KG1 (cell line): ENCODE measurements at regions not wholly inside any gene's neighbourhood (a gene's known extent, or its start where the extent isn't known, plus 50 kb on each side); places are given as distances from the start of the nearest gene placed in this dataset.
"Not testable (repeated sequence)": the region's sequence is repeated elsewhere in the genome, so short reads cannot be mapped to it uniquely, and the experiment has no call there.

ENCODE experiments used
- DNase-seq: peaks from one replicate; lab custom pipeline; 2025; lab: John Stamatoyannopoulos, UW

DNA sequence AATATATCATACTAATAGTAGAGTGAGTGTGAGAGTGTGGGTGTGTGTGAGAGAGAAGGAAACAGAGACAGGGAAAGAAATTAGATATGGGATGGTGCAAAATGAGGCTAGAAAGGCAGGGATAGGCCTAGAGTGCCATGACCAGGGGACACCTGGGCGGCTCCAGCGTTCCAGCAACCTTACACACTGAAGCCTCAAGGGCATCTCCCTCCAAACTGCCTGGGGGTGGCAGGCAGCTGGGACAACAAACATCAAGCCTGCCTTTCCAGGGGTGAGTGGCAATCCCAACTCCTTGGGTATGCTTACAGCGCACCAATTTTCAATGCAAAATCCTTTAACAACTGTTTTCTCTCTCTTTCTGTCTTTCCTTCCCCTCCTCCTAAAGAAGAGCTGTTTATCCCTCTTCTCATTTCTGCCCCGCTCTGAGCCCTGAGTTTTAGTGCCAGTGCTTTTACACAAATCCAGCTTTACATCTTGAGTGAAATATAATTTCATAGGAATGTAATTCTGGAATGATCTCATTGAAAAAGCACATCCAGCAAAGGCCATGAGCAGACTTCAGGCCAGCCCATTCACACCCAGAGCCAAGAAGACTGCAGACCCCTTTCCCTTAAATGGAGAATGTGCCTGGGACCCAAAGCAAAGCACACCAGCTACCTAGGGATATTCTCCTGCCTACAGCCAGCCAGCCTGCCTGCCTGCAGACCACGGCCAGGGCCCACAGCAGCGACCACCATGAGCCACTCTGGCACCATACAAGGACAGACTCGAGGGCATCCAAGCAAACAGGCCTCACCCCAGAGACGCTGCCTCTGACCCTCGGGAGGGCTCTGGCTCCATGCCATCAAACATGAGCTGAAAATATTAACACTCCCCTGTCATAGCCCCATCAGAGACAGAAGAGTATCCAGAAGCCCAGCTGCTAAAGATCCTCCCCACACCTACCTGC is 90.3 kb downstream of the RPL27A start:
- no peak for DNase-seq

DNA sequence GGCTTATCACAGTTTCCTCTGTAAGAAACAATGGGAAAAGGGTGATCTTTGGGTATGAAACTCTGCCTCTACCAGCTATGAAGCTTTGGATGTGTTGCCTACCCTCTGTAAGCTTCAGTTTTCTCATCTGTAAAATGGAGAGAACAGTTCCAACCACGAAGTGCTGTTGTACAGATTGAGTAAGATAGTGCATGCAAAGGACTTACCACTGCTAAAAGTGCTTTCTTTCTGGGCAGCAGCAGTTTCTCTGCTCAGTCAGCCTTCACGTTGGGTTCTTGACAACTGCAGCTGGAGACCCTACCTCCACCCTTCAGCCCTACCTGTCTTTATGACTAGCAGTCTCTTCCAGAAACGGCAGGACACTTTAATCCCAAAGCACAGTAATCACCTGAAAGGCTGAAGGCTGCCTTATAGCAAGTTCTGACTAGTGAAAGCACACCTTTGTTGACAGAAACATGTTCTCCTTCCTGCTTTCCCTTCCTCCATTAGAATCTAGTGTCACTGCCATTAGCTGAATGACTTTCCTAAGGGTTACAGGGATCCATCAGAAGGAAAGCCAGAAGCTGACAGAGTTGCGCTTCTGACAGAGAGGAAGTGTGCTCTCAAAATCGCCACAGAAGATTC is 91.4 kb downstream of the RPL27A start:
- DNase-seq = no peak

GRCh38 chr11:8774916-8775315 is 92.3 kb downstream of the RPL27A start:
- not testable (repeated sequence) for DNase-seq

DNA sequence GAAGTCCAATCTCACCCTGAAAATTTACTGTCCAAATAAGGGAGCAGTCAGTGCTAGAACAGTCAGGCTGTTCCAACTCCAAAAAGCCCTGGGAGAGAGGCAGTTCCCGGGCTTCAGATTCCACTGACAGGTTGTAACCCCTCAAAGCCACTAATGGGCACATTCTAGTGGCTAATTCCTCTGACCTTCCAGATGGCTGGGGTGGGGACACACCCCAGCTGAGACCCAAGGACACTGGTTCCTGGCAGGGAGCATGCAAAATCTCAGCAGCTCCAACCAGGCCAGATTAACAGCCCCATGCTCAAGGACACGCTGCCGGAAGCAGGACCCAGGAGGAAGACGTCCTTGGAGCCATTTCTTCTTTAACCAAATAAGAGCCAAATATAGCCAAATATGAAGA is 92.7 kb downstream of the RPL27A start:
- no peak for DNase-seq

- DNase-seq = no peak
Measured at GRCh38 chr11:8775734-8776133, 93.1 kb downstream of the RPL27A start.

DNA sequence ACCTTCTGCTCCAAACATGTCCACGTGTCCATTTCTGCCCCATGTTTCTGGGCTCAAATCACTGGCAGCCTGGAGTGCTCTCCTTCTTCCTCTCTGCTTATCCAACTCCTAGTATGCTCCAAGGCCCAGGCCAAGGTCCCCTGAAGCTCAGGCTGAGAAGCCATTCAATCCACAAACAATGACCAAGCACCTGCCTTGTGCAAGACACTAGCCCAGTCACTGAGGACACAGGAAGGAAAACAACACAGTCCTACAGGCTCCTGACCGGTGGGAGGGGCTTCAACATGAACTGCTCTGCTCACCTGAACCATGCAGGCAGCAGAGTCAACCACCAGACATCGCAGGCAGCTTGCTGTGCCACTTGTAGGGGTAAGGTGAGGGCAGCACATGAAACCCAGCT is 93.6 kb downstream of the RPL27A start:
- no peak for DNase-seq

DNA sequence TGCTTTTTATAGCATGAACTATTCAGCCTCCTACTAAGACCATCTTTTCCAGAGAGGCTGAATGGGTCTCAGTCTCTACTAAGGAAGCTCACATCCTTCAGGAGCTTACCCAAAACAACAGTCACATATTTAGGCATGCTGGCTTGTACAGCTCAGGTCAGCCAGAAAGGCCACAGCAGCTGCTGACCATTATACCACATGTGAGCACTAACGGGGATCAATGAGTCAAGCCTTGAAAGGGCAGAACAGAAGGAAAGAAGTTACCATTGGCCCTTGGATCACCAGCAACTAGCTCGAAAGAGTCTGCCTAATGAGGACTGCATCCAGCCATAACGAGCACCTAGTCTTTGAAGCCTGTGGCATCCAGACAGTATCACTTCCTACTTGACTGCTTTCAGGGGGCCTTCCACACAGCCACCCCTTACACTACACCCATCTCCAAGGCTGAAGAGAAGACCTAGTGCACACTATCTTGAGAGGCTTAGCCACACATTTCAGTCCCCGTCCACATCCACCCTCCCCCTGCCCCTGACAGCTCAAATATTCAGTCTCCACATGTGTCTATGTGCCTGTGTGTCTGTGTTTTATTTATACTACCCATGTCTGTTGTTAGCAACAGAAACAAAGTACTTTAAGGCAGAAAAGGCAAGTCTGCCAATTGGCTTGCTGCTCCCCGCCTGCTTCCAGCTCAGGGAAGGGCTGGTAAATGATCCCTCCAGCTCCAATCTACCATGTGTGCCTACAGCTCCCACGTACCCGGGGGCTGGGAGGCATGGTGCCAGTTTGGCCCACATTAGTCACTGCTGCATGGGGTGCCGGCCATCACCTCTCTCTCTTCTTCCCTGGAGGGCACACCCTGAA is 95.5 kb downstream of the RPL27A start:
- DNase-seq = no peak

- DNase-seq = no peak
Measured at GRCh38 chr11:8779107-8779506, 96.5 kb downstream of the RPL27A start.

GRCh38 chr11:8779732-8780131 is 97.1 kb downstream of the RPL27A start:
- no peak for DNase-seq

- DNase-seq = no peak
Measured at GRCh38 chr11:8784954-8785353, 102.4 kb downstream of the RPL27A start.

DNA sequence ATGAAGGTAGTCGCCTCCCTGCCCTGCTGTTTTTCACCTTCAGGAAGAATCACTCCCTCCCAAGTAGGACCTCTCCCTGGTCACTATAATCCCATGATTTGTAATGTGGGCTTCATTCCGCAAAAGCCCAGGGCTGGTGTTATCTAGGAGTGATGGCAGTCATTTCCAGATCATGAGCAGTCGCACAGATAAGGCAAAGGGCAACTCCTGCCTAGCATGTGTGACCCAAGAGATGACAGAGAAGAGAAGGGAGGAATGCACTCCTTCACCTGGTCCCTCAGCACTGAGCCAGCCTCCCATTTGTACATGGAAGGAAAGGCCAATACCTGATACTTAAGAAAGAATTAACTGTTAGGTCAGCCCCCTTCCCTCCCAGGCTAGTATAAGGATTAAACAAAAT is 102.9 kb downstream of the RPL27A start:
- no peak for DNase-seq

DNA sequence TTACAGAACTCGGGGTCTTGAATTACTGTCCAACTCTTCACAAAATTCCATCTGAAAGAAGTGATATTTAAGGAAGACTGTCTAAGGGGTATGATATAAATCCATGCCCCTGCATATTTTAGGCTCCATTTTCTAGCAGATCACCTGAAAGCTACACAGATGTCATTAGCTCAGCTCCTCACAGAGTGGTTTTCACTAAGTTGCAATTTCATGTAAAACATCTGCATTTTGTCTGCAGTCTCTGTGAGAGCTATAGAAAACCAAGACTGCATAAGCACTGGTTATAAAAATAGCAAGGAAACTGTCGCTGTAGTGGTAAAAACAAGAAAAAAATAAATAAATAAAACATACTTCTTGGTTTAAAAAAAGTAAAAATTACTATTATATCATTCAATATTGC is 103.4 kb downstream of the RPL27A start:
- no peak for DNase-seq

GRCh38 chr11:8786933-8787332 is 104.3 kb downstream of the RPL27A start:
- no peak for DNase-seq

GRCh38 chr11:8787372-8787771 is 104.8 kb downstream of the RPL27A start:
- no peak for DNase-seq

DNA sequence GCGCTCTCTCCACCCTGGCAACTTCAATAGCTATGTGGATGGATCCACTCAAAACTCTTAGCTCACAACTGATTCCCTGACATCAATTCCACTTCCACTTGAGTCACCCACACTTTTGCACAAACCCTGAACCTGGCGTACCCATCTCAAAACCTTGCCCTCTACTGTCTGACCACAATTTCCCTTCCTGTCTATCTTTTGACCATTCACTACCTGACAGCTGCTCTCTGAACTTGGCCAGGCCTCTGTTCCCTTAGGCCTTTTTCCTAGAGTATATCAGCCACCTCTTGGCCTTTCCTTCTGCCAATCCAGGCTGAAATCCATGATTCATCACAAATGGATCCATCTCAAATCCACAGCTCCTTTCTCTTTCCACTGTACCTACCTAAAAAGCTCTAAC is 106.0 kb downstream of the RPL27A start:
- no peak for DNase-seq

DNA sequence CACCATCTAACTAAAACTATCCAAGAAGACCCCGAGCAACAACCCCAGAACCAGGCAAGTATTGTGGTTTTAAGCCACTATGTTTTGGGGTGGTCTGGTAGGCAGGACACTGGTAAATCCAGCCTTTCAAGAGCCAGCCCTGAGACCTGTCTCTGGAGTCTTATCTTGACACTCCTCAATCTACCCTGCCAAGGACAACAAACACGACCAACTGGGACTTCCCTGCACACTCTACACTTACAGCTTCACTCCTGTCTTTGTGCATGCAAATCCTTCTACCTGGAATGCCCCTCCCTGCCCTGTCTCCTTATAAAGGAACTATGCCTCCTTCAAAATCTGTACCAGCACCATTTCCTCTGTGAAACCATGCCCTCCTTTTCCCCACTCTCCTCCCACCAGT is 107.3 kb downstream of the RPL27A start:
- DNase-seq = no peak

- no peak for DNase-seq
Measured at GRCh38 chr11:8790968-8791367, 108.4 kb downstream of the RPL27A start.

DNA sequence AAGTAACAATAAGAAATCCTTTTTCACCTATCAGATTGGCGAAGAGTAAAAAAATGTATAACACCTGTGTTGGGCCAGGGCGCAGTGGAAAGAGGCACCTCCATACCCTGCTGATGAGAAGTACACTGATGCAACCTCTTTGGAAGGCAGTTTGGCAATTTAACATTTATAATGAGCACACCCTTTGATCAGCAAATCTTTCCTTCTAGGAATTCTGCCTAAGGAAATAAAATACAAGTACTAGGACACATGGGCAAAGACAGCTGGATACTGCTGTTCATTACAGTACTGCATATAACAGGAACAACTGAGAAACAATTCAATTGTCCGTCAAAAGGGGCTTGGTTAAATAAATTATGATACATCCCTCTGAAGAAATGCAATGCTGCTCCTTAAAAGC is 110.1 kb downstream of the RPL27A start:
- no peak for DNase-seq

- DNase-seq = no peak
Measured at GRCh38 chr11:8793114-8793777, 110.7 kb downstream of the RPL27A start.

GRCh38 chr11:8794126-8794525 is 111.5 kb downstream of the RPL27A start:
- DNase-seq = no peak

DNA sequence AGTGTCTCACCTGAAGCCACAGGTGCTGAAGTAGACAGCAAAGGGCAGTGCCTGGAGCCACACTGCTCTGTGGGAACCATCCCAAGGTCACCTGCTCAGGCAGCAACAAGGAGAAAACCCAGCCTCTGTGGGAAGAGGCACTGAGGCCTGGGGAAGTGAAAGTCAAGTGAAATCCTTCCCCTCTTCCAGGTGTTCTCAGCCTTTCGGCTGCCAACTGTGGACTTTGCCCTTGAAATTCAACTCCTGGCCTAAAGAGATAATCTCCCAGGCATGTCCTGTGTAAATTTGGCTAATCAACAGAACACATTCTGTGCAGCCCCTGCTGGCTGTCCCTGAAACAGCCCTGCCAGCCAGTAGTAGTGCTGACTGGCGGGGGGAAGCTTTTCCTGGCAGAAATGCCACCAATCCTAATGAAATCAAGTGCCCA is 112.1 kb downstream of the RPL27A start:
- DNase-seq = no peak

GRCh38 chr11:8796941-8797340 is 114.0 kb upstream of the AKIP1 start:
- no peak for DNase-seq
